GM23248 (cell line): ENCODE measurements at regions not wholly inside any gene's neighbourhood (a gene's known extent, or its start where the extent isn't known, plus 50 kb on each side); places are given as distances from the start of the nearest gene placed in this dataset.

Experiments
- EZH2 ChIP-seq: fragments of 200-600 bp; sonication (generic); IDR thresholded peaks from 2 replicates; pipeline ENCODE4 v1.6.1; 2018; ENCODE audit warnings: antibody characterized with exemption, mild to moderate bottlenecking; ENCODE audit not compliant: insufficient read depth, poor library complexity, severe bottlenecking
- EZH2phosphoT487 ChIP-seq: fragments of 200-600 bp; sonication (generic); IDR thresholded peaks from 2 replicates; pipeline ENCODE4 v1.6.1; 2018; ENCODE audit warnings: antibody characterized with exemption, moderate library complexity, mild to moderate bottlenecking, low read depth; ENCODE audit not compliant: insufficient read depth

- TF ChIP-seq EZH2phosphoT487, result no peak
- no peak for TF ChIP-seq EZH2
Measured at GRCh38 chr9:100639854-100640253, 62.0 kb downstream of the CAVIN4 start.
